RPMI8226 (cell line): ENCODE measurements at regions not wholly inside any gene's neighbourhood (a gene's known extent, or its start where the extent isn't known, plus 50 kb on each side); places are given as distances from the start of the nearest gene placed in this dataset.

Experiments
- DNase-seq: peaks from one replicate; pipeline ENCODE4 v3.0.0-alpha.2; 2015

DNA sequence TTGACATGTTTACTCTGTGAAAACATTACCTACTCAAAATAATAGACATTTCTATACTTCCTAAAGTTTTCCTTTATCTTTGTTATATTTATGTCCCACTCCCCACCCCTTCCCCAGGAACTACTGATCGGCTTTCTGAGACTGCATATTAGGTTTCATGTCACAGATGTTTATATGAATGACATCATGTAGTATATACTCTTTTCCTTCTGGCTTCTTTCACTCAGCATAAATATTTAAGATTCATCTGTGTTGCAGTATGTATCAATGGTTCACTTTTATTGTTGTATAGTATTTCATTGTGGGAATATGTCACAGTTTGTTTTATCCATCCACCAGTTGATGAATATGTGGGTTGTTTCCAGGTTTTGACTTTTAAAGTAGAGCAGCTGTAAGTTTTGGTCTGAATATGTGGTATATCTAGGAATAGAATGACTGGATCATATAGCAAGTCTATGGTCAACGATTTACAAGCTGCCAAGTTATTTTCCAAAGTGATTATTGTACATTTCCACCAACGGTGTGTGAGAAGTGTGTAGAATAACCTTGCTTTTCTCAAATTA is 73.8 kb upstream of the CAV2 start:
- DNase-seq, result no peak

DNA sequence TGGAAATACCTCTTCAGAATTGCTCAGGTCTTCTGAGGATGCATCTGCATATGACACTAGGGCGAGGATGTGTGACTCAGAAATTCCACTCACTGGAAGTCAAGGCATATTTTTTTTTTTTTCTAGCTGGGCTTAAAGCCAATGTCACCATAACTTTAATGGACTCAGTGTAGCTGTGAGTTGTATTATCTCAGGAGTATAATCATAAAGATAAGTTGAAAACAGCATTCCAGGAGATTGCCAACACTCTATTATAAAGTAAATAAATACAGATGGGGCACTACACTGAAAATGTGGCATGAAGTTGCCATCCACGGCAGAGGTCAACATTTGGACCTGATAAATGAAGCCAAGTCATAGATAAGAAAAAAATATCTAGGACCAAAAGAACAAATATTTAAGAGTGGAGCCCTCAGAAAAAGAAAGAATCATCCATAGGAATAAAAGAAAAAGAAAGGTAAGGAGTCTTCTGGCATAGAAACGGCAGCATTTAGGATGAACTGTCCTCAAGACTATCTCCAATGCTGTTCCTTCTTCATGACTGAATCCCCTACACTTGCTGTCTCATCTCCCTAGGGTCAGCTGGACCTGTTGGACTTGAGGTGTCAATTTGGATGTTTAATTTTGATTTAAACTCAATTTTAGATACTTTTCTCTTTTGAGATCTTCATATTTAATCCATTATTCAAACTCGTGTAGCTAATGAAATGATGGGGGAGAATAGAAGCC is 72.9 kb upstream of the CAV2 start:
- DNase-seq, result no peak

DNA sequence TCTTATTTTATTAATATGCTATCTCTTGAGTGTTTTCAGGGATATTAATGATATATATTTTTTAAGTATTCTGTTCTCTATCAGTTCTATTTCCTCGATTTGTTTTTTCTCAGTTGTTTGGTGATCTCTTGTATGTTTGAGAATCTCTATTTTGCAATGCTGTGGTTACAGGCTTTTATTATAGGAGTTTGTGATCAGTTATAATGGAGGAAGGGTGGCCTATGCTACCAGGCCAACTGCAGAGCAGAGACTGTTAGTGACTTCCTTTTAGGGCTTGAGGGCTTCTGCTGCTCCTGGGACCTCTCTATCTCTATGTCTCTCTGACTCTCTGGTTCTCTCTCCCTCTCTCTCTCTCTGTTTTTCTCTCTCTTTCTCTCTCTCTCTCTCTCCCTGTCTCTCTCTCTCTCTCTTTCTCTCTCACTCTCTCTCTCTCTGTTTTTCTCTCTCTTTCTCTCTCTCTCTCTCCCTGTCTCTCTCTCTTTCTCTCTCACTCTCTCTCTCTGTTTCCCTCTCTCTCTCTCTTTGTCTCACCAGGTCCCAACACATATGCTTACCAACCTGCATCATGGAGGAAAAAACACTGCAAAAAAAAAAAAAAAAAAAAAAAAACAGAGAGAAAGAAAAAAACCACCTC is 69.4 kb upstream of the CAV2 start:
- no peak for DNase-seq

DNA sequence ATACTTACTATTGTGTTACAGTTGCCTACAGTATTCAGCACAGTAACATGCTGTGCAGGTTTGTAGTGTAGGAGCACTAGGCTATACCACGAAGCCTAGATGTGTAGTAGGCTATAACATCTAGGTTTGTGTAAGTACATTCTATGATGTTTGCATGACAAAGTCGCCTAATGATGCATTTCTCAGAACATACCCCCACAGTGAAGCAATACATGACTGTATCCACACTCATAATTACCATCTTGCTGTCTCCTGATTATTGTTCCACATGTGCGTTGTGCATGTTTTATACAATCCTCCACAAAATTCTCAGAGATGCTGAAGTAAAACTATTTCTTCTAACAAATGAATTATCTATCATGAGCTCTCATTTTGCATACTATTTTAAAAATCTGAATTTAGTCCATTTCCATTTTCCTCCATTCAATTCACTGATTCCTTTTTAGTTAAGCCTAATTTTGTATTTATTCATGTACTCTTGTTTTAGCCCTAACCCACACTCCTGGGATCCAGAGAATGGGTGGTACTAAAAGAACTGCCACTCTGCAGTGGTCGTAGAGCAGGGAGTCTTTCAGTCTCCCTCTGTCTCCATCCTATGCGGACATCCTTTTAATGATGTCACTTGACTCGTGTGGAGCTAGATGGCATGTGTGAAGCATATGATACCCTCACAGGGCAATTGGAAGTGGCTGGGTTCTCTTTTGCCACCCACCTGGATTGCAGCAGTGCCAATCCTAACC is 67.6 kb upstream of the CAV2 start:
- no peak for DNase-seq

DNA sequence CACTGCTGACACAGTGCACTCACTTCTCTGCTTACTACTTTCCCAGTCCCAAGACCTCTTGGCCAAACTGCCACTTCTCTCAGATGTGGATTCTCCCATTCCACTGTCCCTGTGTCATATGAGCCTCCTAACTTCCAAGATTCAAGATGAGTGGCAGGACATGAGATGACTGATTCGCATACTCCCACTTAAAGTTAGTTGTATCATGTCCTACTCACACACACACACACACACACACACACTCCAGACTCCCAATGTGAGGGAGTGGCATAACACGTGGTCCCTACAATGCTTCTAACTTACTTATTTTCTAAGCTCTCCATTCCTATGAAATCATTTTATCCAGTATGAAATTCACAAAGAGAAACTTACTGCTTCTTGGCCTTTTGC is 67.0 kb upstream of the CAV2 start:
- DNase-seq, result no peak

DNA sequence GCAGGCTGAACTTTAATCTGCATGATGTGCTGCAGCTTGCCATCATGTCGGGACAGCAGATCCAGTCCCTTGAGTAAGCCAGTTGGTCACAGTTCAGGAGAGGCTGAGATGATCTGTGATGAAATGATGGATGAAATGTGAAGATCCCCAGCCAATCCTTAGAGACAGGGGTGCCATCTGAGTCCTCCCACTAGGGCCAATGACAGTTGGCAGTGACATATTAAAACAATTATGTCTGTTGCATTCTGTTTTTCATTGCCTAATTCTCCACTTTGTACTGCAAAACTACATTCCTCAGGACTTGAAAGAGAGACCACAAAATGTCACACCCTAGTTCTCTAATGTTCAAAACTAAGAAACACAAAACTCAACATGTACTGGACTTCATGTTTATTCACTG is 66.3 kb upstream of the CAV2 start:
- DNase-seq, result no peak

DNA sequence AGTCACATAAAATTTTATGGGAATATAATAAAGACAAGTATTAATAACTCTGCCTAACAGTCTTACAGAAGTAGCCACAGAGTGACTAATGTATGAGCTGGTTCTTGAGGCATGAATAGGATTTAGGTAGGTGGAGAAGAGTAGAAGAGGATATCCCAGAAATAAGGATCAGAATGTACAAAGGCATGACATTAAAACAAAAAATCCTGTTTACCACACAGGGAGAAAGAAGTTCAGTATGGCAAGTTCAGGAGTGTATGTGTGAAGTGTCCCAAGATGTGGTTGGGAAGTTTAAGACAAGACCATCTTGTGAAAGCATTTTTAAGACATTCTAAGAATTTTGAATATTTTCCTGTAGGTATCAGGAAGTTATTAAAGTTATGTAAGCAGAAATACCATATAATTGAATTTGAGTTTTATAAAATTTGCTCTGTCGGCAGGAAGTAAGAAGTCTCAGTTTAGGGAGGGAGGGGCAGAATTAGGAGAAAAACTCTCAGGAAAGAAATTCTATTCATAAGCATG is 64.7 kb upstream of the CAV2 start:
- no peak for DNase-seq

DNA sequence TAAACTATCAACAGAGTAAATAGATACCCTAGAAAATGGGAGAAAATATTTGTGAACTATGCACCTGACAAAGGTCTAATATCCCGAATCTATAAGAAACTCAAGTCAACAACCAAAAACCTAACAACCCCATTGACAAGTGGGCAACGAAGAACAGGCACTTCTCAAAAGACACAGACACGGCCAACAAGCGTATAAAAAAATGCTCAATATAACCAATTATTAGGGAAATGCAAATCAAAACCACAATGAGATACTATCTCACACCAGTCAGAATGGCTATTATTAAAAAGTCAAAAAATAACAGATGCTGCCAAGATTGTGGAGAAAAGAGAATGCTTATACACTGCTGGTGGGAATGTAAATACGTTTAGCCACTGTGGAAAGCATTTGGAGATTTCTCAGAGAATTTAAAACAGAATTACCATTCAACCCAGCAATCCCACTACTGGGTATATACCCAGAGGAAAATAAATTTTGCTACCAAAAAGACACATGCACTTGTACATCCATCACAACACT is 63.2 kb upstream of the CAV2 start:
- DNase-seq, result no peak

DNA sequence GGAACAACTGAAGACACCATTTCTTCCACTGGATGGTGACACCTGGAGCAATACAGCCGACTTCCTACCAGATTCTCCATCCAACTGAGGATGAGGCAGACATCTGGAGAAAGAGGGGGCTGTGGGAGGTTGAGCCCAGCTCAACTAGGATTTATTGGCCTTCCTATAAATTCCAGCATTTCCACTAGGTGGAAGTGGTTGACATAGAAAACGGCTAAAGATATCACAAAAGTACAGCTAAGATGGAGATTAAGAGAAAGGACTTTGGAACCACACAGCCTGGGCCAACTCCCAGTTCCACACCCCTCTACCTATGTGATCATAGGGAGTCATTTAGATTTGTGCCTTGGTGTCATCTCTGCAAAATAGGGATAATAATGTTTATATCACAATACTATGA is 61.3 kb upstream of the CAV2 start:
- no peak for DNase-seq

DNA sequence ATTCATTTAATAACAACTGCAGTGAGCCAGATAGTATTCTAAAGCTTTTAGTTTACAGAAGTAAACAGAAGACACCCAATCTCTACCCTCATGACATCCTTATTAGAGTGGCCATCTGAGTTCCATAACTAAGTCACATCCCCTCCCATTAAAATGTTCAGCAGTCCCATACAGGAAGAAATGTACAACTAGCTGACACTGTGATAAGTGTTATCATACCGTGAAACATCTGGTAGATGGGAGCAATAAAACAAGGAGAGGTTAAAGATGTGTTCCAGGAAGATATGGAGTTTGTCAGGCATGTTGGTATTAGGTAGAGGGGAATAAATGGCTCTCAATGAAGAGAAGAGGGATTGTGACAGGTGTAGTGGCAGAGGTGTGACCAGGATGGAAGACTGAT is 60.5 kb upstream of the CAV2 start:
- no peak for DNase-seq

DNA sequence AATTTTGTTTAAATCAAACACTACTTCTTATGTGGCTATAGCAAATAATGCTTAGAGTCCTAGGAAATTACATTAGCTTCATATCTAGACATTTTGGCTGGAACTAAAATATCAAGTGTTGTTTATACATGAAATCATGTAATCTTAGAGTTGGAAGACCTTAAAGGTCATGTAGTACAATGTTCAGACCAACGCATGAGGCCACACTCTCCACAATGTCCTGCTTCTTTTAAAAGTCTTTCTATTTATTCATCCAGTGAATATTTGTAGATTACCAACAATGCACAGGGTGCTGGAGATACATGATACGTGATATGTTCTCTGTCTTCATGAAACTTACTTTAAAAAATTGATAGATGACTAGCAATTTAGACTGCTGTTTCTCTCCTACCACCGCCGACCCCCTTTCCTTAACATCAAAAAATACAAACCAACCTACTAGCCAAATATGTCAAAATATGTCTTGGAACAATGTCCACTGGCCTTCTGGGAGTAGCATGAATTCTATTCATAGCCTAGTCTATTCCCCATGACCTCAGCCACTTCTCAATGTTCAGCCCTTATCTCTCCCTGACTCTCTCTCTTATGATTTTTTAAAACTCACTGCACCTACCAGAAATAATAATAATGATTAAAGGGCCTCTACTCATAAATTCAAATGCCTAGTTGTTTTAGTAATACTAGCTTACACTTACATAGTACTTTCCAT is 59.5 kb upstream of the CAV2 start:
- DNase-seq, result no peak

DNA sequence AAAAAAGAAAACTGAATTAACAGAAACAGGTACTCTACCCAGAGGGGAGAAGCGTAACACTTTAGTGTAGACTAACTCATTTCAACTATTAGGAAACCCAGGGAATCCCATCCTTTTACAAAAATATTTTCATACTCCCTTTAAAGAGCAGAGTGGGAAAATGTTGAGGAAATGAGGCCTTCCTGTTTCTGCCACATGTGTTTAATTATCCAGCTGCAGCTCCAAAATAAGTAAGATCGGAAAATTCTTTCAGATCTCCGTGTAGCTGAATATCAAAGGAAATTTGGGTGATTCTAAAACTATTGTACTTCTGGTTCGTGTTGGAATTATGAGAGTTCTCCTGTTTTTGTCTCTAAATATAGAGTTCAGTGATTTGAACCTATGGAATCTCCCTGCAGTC is 58.0 kb upstream of the CAV2 start:
- no peak for DNase-seq

DNA sequence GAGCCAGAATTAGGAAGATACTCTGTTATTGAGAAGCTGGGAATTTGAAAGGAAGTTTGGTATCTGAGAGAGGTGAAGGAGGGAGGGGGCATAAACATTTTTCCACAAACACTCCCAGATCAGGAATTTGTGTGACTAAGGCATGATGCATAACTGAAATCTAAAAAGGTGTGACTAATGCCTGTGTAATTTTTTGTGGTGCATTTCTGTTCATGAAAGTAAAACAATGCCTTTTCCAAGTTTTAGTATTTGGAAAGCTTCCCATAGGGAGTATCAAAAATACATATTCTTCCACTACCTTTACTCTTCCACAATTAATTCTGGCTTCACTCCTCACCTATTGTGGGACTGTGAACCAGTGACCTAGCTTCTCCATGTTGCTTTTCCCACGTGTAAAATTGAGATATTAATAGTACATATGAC is 56.4 kb upstream of the CAV2 start:
- no peak for DNase-seq

DNA sequence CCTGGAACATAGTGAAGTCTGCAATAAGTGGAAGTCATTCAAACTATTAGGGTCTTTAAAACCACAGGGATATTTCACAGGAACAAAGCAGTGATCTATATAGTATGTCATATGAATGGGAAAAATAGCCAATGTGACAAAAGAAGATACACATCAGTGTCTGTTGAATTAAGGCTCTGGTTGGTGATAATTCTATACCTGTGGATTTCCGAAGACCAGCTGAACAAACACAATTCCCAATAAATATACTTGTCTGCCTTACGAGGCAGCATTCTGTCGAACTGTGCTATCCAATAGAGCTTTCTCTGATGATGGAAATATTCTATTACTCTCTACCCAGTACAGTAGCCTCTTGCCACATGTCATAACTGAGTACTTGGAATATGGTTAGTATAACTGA is 55.9 kb upstream of the CAV2 start:
- DNase-seq, result no peak

DNA sequence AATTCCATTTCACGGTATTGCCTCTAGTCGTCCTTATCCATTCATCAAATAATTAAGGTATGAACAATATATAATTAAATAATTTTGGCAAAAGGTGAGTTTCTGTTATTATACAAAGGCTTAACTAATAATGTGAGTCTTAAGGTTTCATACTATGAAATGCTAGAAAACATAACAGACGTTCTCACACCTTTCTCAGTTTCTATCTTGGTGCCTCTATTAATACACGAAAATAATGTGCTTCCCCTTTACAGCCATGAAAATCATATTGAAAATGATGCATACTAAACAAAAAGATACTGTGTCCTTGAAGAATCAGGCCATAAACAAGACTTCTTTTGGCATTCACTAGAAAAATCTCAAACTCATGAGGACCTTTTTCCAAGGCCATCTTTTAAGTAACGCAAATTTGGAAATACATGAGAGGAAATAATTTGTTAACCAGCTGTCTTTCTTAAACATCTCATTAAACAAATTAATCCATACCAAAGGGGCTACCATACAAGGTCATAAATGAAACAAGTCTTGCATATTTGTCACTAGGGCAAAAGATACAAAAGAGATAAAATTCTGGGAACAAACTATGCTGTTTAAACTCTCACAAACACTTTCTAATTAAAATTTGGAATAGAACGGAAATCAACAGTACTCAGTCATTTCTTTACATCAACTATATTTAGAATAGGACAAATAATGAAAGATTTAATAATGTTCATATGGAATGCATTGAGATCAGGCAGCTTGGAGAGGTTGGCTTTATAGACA is 53.9 kb upstream of the CAV2 start:
- DNase-seq, result no peak

DNA sequence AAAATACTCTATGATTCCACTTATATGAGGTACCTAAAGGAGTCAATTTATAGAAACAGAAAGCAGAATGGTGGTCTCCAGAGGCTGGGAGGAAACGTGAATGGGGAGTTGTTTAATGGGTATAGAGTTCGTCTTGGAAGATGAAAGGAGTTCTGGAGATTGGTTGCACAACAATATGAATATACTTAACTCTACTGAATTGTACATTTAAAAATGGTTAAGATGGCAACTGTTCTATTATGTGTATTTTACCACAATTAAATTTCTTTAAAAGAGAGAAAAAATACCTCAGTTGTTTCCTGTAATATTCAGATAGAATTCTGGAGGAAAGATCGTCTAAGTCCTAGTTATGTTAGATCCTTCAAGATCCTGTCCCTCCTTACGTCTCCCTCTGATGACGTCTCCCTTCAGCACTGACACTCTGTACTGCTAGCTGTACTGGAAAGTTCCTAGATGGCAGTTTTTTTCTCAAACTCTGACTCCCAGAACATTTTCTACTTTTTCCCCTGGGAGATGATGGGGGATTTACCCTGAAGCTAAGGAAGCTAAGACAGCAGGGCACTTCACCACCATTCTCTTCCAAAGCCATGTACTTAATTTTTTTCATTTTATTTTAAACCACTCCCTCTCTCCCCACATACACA is 53.2 kb upstream of the CAV2 start:
- DNase-seq, result no peak

DNA sequence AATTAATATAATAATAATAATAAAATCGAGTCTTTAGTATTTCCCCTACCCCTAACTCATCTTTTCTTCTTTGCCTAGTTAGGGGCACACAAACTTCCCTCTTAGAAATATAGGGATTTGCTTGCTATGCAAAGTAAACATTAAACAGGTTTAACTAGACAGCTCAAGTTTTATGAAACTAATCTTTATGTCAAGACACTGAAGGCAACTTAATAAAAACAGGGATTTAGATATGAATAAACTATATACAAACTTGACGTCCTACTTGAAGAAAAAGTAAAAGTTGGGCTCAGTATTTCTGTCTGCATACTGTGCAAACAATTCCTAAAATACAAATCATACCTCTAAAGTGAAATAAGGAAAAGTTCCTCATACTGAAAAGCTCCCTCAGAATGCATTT is 52.1 kb upstream of the CAV2 start:
- no peak for DNase-seq

DNA sequence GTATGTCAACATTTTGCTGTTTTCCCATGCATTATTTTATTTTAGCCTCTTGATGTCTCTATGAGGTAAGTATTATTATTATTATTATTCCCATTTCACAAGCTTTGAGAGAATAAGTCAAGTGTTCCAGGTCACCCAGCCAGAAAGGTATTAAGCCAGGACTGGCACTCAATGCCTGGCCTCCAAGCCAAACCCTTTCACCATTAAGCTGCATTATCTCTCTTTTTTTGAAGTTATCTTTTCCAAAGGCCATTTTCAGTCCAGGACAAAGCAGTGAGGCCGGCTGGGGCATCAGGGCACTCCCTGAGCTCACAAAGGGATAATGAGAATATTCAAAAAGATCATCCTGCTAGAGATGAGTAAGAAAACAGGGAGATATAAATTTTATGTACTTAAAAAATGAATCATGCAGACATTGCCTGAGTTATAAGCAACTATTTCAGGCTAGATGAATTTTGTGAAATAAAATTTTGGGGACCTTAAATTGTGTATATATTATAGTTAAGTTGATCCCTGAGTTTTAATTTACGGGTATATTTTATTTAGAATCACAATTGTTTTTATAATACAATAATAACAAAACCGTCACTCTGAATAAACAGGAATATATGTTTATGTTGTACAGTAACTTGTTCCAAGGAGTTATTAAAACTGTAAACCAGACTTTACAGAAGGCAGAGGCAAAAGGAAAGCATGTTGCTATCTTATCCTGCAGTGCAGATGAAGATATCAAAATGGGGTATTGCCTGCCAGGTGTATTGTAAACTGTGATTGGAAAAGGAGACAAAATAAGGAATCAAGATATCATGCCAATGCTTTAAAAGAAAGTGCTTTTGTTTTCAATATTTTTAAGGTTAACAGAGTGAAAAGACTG is 51.3 kb upstream of the CAV2 start:
- DNase-seq, result no peak

DNA sequence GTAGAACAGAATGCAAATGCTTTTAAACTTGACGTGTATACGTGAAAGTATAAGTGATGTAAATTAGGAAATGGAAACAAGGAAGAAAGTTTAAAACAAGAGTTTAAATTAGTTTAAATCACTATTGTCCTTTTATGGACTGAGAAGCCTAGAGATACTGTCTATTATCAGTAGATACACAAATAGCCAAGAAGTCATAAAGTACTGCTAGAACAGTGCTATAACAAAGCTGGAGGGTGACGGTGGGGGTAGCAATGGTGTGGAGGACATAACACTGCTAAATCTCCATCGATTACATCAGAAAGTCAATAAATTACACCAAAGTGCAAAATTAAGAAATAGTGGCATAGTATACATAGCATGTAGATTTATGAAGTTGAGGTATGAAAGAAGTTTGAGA is 50.1 kb upstream of the CAV2 start:
- DNase-seq, result no peak
